ENCODE measurements at regions not wholly inside any gene's neighbourhood (a gene's known extent, or its start where the extent isn't known, plus 50 kb on each side); places are given as distances from the start of the nearest gene placed in this dataset.
"Not testable (repeated sequence)": the region's sequence is repeated elsewhere in the genome, so short reads cannot be mapped to it uniquely, and the experiment has no call there.

DNA sequence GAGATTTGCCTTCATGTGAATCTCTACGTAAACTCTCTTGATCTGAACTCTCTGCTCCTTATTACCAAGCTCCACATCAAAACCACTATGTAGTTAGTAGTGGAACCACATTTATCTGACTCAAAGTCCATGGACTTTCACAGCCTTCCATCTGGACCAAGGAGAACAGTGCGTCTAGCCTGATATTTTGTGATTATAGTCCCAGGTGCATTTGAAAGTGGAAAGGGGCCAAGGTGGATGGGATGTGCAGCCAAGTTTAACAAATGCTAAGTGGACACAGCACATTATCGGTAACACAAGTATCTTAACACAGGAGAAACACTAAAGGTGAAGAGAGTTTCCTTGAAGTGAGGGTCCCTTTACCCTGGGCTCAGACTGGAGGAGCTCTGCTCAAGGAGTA is 281.2 kb upstream of the SGK1 start:
- DNase-seq: no peak

- DNase-seq: no peak
Measured at GRCh38 chr6:134596191-134596590, 278.3 kb upstream of the SGK1 start.

- no peak for DNase-seq
Measured at GRCh38 chr6:134594881-134595280, 277.0 kb upstream of the SGK1 start.

DNA sequence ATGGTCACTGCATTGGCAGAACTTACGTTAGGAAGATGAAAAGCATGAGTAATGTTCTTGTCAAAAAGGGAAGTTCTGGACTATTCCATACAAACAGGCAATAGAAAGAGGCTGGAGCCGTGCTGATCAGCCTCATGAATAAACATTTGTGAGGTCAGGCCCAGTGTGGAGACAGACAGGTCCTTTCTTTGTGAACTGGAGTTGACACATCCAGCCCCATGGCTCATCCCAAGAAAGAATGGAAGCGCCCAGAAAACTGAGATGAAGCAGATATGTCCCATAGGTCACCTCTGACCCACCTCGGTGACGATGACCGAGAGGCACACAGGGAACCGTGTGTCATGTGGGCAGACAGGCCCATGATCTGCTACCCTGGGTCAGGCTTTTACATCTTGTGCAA is 276.0 kb upstream of the SGK1 start:
- no peak for DNase-seq

DNA sequence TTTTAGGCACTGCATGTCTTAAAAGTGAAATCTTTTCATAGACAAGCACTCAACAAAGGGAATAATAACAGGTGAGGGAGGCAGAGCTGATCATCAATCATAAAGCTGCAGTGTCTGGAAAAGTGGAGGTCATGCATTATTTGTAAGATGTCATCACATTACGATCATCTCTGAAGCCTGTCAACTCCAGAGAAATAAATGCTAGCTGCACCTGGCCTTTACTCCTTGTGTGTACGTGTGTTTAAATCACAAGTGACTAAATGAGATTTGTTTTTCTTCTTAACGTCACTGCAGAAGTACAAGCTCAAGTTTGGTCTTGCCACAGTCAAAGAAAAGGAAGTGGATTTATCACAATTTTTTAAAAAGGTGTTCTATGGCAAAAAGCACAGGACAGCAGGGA is 275.5 kb upstream of the SGK1 start:
- no peak for DNase-seq

GRCh38 chr6:134593024-134593423 is 275.1 kb upstream of the SGK1 start:
- DNase-seq: no peak

DNA sequence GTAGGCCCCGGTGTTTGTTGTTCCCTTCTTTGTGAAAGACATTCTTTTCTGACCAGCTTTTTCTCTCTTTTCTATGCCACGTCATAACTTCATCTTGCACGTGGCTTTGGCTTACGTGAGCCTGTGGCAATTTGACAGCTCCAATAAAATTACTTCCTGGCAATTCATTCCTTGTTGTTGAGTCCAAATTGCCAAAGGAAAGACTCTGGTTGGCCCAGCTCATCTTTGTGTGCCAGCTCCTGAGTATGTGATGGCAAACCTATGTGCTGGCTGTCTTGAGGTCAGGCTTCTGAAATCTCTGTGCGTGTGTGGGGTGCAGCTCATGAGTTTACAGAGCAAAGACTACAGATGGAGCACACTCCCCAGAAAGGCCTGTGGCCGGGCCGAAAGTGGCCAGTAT is 272.5 kb upstream of the SGK1 start:
- no peak for DNase-seq

- DNase-seq: no peak
Measured at GRCh38 chr6:134590004-134590403, 272.1 kb upstream of the SGK1 start.

GRCh38 chr6:134589512-134589911 is 271.6 kb upstream of the SGK1 start:
- peak in 1 of 2 experiments; percentile 13 for DNase-seq

- DNase-seq: no peak
Measured at GRCh38 chr6:134588267-134588666, 270.4 kb upstream of the SGK1 start.

DNA sequence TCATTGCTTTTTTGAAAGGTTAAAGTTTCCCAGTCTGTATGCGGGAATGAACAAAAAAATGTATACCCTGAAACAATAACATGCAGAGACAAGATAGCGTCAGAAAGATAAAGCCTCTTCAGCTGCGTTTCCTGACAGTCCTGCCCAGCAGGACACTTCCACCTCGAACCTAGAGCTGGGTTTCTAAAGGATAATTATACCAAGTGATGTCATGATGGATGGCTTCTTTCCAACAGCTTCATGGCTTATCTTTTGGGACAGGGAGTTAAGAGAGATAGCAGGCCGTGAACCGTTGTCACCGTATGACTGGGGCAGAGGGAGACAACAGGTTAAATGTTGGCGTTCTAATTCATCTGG is 267.6 kb upstream of the SGK1 start:
- no peak for DNase-seq

DNA sequence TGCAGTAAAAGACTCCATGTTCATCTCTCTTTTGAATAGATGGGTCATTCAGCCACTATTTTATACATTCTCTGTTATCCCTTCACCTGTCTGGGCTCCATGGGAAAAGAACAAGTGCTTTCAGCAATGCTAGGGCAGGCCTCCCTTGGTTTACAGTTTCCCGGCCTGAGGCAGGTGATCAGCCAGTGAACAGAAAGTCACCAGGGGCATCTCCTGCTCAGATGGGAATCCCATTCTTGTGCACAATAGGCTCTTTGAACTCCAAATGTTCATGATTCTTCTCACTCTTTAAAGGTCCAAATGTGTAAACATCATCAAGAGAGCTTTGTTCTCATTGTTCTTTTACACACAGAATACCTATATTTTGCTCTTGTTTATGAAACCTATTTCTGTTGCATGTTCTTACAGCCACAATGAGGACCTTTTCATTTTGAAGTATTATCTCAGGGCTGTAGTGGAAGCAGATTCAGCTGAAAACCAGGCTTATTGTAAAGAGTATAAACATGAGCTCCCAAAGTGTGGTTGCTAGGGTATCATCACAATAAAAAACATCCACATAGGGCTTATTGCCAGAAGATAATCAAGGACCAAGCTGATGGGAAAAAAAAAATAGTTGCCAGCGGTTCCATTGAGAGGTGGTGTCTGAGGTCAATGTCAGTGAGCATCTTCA is 267.1 kb upstream of the SGK1 start:
- no peak for DNase-seq

GRCh38 chr6:134577998-134578397 is 260.1 kb upstream of the SGK1 start:
- DNase-seq: no peak

- no peak for DNase-seq
Measured at GRCh38 chr6:134575221-134575620, 257.3 kb upstream of the SGK1 start.

GRCh38 chr6:134574491-134574890 is 256.6 kb upstream of the SGK1 start:
- DNase-seq: no peak

- not testable (repeated sequence) for DNase-seq
Measured at GRCh38 chr6:134569996-134570395, 252.1 kb upstream of the SGK1 start.

DNA sequence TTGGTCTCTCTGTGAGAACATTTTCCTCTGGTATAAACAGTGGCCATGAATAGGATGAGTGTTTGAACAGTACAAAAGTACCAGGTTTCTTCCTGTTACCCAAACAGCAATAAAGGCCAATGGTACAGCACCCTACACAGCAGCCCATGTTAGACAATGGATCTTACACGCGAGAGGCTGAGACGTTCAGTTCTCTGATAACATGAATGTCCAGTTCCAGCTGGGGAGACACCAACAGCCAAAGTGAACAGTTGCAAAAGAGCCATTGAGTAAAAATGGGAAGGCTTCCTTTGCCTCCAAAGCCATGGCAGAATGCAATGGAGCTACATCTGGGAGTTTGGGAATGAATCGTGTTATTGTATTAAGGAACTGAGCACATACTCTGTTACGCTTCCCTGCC is 246.8 kb upstream of the SGK1 start:
- no peak for DNase-seq

- DNase-seq: no peak
Measured at GRCh38 chr6:134560019-134560418, 242.1 kb upstream of the SGK1 start.

DNA sequence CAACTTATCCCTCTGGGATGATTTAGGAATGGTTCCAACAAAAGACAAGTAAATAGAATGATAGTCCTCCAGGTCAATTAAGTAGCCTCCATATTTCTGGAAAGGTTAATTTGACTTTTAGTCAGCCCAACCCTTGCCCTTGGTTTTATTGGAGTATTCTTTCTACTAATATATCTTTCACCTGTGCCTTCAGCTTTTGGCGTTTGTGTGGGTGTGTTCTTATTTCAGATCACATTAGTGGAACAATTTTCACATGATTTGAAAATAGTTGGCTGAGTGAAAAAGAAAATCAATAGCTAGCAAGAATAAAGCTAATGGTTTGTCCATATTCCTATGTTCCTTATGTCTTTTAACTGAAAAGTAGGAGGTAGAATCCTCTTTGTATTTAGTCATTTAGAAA is 239.6 kb upstream of the SGK1 start:
- no peak for DNase-seq

- DNase-seq: no peak
Measured at GRCh38 chr6:134555672-134556071, 237.8 kb upstream of the SGK1 start.

DNA sequence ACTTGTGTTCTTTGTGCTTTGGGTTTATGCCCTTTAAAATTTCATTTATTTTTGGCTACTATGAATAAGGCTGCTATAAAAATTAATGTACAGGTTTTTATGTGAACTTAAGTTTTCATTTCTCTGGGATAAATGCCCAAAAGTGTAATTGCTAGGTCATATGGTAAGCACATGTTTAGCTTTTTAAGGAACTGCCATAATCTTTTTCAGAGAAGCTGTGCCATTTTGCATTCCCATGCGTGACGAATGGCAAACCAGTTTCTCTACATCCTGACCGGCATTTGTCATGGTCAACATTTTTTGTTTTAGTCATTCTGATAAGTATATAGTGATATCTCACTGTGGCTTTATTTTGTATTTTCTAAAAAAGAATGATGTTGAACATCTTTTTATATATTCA is 236.0 kb upstream of the SGK1 start:
- no peak for DNase-seq

DNA sequence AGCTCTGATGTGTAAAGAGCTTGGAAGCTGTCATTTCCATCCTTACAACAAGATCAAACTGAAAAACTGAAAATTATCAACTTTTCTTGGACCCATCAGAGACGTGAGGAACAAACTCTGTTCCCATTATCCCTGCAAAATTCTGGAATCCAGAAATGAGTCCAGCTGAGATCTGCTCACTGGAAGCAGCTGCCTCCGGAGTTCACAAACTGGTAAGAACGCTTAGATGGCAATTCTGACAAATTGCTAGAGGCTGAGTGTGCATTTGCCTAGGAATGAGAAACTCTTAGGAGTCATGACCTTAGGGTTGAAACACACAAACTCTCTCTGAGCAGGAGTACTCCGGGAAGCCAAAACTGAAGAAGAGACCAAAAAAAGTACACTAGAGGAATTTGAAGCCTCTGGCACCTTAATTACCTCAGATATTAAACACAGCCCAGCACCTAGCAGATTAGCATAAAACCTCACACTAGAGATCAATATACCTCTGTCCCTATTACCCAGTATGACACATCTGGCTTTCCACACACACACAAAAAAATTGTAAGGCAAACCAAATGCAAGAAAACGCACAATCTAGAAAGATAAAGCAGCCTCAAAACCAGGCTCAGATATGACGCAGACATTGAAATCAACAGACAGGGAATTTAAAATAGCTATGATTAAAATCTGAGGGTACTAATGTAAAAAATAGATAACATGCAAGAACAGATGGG is 233.5 kb upstream of the SGK1 start:
- no peak for DNase-seq

- DNase-seq: no peak
Measured at GRCh38 chr6:134550604-134551003, 232.7 kb upstream of the SGK1 start.

DNA sequence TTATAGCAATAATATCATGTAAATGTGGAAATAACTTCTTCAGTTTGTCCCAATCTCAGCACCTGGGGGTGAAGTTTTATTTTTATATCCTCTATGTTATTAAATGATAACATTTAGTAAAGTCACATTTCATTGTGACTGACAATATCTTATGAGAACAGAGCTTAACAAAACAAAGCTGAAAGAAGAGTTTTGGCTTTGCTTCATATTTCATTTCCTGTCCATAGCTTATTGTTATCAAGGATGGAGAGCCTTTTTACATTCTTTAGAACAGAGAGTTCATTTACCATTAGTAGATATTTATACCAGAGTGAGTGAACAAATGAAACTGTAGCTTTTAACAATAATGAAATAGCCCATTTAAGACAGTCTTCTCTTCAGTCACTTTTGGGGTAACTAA is 231.9 kb upstream of the SGK1 start:
- no peak for DNase-seq
